ENCODE measurements at regions not wholly inside any gene's neighbourhood (a gene's known extent, or its start where the extent isn't known, plus 50 kb on each side); places are given as distances from the start of the nearest gene placed in this dataset.

GRCh38 chr9:12884736-12885395 is 110.0 kb downstream of the LURAP1L start:
- CTCF ChIA-PET = interaction anchor here (0.6 kb wide), 1 partner anchor 163 kb away, joined by 3 read pairs; no protein-coding TSS in a partner anchor
- Histone ChIP-seq H3K4me3 (ENCODE audit: control insufficient read depth in 1 of 7, extremely low read depth in 1 of 7, insufficient read depth in 4 of 7, low read depth in 2 of 7, low read length in 6 of 7) (no peak overlapping the region), H3K4me1 (ENCODE audit: control extremely low read depth in 1 of 4, control insufficient read depth in 4 of 4, insufficient read depth in 4 of 4, low read length in 3 of 4) (no peaks in the 10 kb centered on the region), H3K27ac (ENCODE audit: insufficient read depth in 1 of 2, low read depth in 1 of 2, low read length in 2 of 2, poor library complexity in 1 of 2, severe bottlenecking in 2 of 2) (no peak overlapping the region), H3K27me3 (replicated peaks in 2 of 5; ENCODE audit: control insufficient read depth in 4 of 5, insufficient read depth in 5 of 5, low read length in 4 of 5) (no peaks in the 10 kb centered on the region), H3K9me3 (ENCODE audit: control extremely low read depth in 1 of 5, control insufficient read depth in 4 of 5, insufficient read depth in 2 of 5, low read depth in 1 of 5, low read length in 4 of 5) (no peaks in the 10 kb centered on the region), H3K36me3 (ENCODE audit: control insufficient read depth in 4 of 4, insufficient read depth in 4 of 4, low read length in 3 of 4) (no peaks in the 10 kb centered on the region)
- POLR2A ChIA-PET = no interaction called here
- peak; percentile 2 to 11 (median 5) for DNase-seq
- WGBS (ENCODE audit: insufficient coverage) = 67% methylated on average over 2 of the region's 4 CpGs

GRCh38 chr9:12889402-12890106 is 114.7 kb downstream of the LURAP1L start:
- Histone ChIP-seq H3K4me3 (ENCODE audit: control insufficient read depth in 1 of 7, extremely low read depth in 1 of 7, insufficient read depth in 4 of 7, low read depth in 2 of 7, low read length in 6 of 7) (no peak overlapping the region), H3K4me1 (ENCODE audit: control extremely low read depth in 1 of 4, control insufficient read depth in 4 of 4, insufficient read depth in 4 of 4, low read length in 3 of 4) (no peaks in the 10 kb centered on the region), H3K27me3 (replicated peaks in 2 of 5; ENCODE audit: control insufficient read depth in 4 of 5, insufficient read depth in 5 of 5, low read length in 4 of 5) (no peaks in the 10 kb centered on the region), H3K27ac (ENCODE audit: insufficient read depth in 1 of 2, low read depth in 1 of 2, low read length in 2 of 2, poor library complexity in 1 of 2, severe bottlenecking in 2 of 2) (no peak overlapping the region), H3K9me3 (ENCODE audit: control extremely low read depth in 1 of 5, control insufficient read depth in 4 of 5, insufficient read depth in 2 of 5, low read depth in 1 of 5, low read length in 4 of 5) (peaks cover 0 to 1% (median 0%) of the 10 kb centered on the region in 5 experiments), H3K36me3 (ENCODE audit: control insufficient read depth in 4 of 4, insufficient read depth in 4 of 4, low read length in 3 of 4) (no peaks in the 10 kb centered on the region)
- ChIA-PET POLR2A (no interaction called here), CTCF (no interaction called here)
- no peak for DNase-seq
- WGBS (ENCODE audit: insufficient coverage) = 100% methylated on average over 1 of the region's 2 CpGs

- CTCF ChIA-PET = no interaction called here
- no peak for DNase-seq
- whole genome bisulfite sequencing (ENCODE audit: insufficient coverage) = no CpG with 5 or more reads among the region's 1 CpG
Measured at GRCh38 chr9:12891588-12891987, 116.8 kb downstream of the LURAP1L start.

GRCh38 chr9:12903316-12903715 is 128.5 kb downstream of the LURAP1L start:
- no peak for DNase-seq
- ChIA-PET POLR2A (no interaction called here), CTCF (no interaction called here)
- Histone ChIP-seq H3K4me3 (ENCODE audit: control insufficient read depth in 1 of 7, extremely low read depth in 1 of 7, insufficient read depth in 4 of 7, low read depth in 2 of 7, low read length in 6 of 7) (no peak overlapping the region), H3K4me1 (ENCODE audit: control extremely low read depth in 1 of 4, control insufficient read depth in 4 of 4, insufficient read depth in 4 of 4, low read length in 3 of 4) (no peaks in the 10 kb centered on the region), H3K9me3 (ENCODE audit: control extremely low read depth in 1 of 5, control insufficient read depth in 4 of 5, insufficient read depth in 2 of 5, low read depth in 1 of 5, low read length in 4 of 5) (no peaks in the 10 kb centered on the region), H3K36me3 (ENCODE audit: control insufficient read depth in 4 of 4, insufficient read depth in 4 of 4, low read length in 3 of 4) (no peaks in the 10 kb centered on the region), H3K27ac (ENCODE audit: insufficient read depth in 1 of 2, low read depth in 1 of 2, low read length in 2 of 2, poor library complexity in 1 of 2, severe bottlenecking in 2 of 2) (no peak overlapping the region), H3K27me3 (replicated peaks in 2 of 5; ENCODE audit: control insufficient read depth in 4 of 5, insufficient read depth in 5 of 5, low read length in 4 of 5) (no peaks in the 10 kb centered on the region)
- WGBS (ENCODE audit: insufficient coverage) = no CpG with 5 or more reads among the region's 2 CpGs

More at GRCh38 chr9:12891588-12891987, 116.8 kb downstream of the LURAP1L start:
- no peaks in the 10 kb centered on the region for H3K36me3 ChIP-seq (ENCODE audit: control insufficient read depth in 4 of 4, insufficient read depth in 4 of 4, low read length in 3 of 4)
- no peak overlapping the region for H3K27ac ChIP-seq (ENCODE audit: insufficient read depth in 1 of 2, low read depth in 1 of 2, low read length in 2 of 2, poor library complexity in 1 of 2, severe bottlenecking in 2 of 2)
- no peaks in the 10 kb centered on the region for H3K27me3 ChIP-seq (replicated peaks in 2 of 5; ENCODE audit: control insufficient read depth in 4 of 5, insufficient read depth in 5 of 5, low read length in 4 of 5)
- POLR2A ChIA-PET = no interaction called here
- no peak overlapping the region for H3K4me3 ChIP-seq (ENCODE audit: control insufficient read depth in 1 of 7, extremely low read depth in 1 of 7, insufficient read depth in 4 of 7, low read depth in 2 of 7, low read length in 6 of 7)
- H3K4me1 ChIP-seq (ENCODE audit: control extremely low read depth in 1 of 4, control insufficient read depth in 4 of 4, insufficient read depth in 4 of 4, low read length in 3 of 4) = no peaks in the 10 kb centered on the region
- peaks cover 0 to 1% (median 0%) of the 10 kb centered on the region in 5 experiments for H3K9me3 ChIP-seq (ENCODE audit: control extremely low read depth in 1 of 5, control insufficient read depth in 4 of 5, insufficient read depth in 2 of 5, low read depth in 1 of 5, low read length in 4 of 5)

- 100% methylated on average over 2 of the region's 2 CpGs for WGBS (ENCODE audit: insufficient coverage)
- Histone ChIP-seq H3K4me3 (ENCODE audit: control insufficient read depth in 1 of 7, extremely low read depth in 1 of 7, insufficient read depth in 4 of 7, low read depth in 2 of 7, low read length in 6 of 7) (no peak overlapping the region), H3K27me3 (replicated peaks in 2 of 5; ENCODE audit: control insufficient read depth in 4 of 5, insufficient read depth in 5 of 5, low read length in 4 of 5) (no peaks in the 10 kb centered on the region), H3K27ac (ENCODE audit: insufficient read depth in 1 of 2, low read depth in 1 of 2, low read length in 2 of 2, poor library complexity in 1 of 2, severe bottlenecking in 2 of 2) (no peak overlapping the region), H3K9me3 (ENCODE audit: control extremely low read depth in 1 of 5, control insufficient read depth in 4 of 5, insufficient read depth in 2 of 5, low read depth in 1 of 5, low read length in 4 of 5) (no peaks in the 10 kb centered on the region), H3K4me1 (ENCODE audit: control extremely low read depth in 1 of 4, control insufficient read depth in 4 of 4, insufficient read depth in 4 of 4, low read length in 3 of 4) (no peaks in the 10 kb centered on the region), H3K36me3 (ENCODE audit: control insufficient read depth in 4 of 4, insufficient read depth in 4 of 4, low read length in 3 of 4) (no peaks in the 10 kb centered on the region)
- DNase-seq = no peak
- CTCF ChIA-PET = no interaction called here
- POLR2A ChIA-PET = no interaction called here
Measured at GRCh38 chr9:12904261-12905000, 129.6 kb downstream of the LURAP1L start.

- H3K9me3 ChIP-seq (ENCODE audit: control extremely low read depth in 1 of 5, control insufficient read depth in 4 of 5, insufficient read depth in 2 of 5, low read depth in 1 of 5, low read length in 4 of 5) = no peaks in the 10 kb centered on the region
- no peak overlapping the region for H3K27ac ChIP-seq (ENCODE audit: insufficient read depth in 1 of 2, low read depth in 1 of 2, low read length in 2 of 2, poor library complexity in 1 of 2, severe bottlenecking in 2 of 2)
- DNase-seq = no peak
- no peak overlapping the region for H3K4me3 ChIP-seq (ENCODE audit: control insufficient read depth in 1 of 7, extremely low read depth in 1 of 7, insufficient read depth in 4 of 7, low read depth in 2 of 7, low read length in 6 of 7)
- no CpG with 5 or more reads among the region's 3 CpGs for WGBS (ENCODE audit: insufficient coverage)
- no peaks in the 10 kb centered on the region for H3K36me3 ChIP-seq (ENCODE audit: control insufficient read depth in 4 of 4, insufficient read depth in 4 of 4, low read length in 3 of 4)
- no peaks in the 10 kb centered on the region for H3K27me3 ChIP-seq (replicated peaks in 2 of 5; ENCODE audit: control insufficient read depth in 4 of 5, insufficient read depth in 5 of 5, low read length in 4 of 5)
- POLR2A ChIA-PET = no interaction called here
- no peaks in the 10 kb centered on the region for H3K4me1 ChIP-seq (ENCODE audit: control extremely low read depth in 1 of 4, control insufficient read depth in 4 of 4, insufficient read depth in 4 of 4, low read length in 3 of 4)
- CTCF ChIA-PET = no interaction called here
Measured at GRCh38 chr9:12906646-12907045, 131.8 kb downstream of the LURAP1L start.

GRCh38 chr9:12908895-12909294 is 134.1 kb downstream of the LURAP1L start:
- 80% methylated on average over 2 of the region's 3 CpGs for WGBS (ENCODE audit: insufficient coverage)
- H3K27ac ChIP-seq (ENCODE audit: insufficient read depth in 1 of 2, low read depth in 1 of 2, low read length in 2 of 2, poor library complexity in 1 of 2, severe bottlenecking in 2 of 2) = no peak overlapping the region
- no peaks in the 10 kb centered on the region for H3K27me3 ChIP-seq (replicated peaks in 2 of 5; ENCODE audit: control insufficient read depth in 4 of 5, insufficient read depth in 5 of 5, low read length in 4 of 5)
- POLR2A ChIA-PET = no interaction called here
- CTCF ChIA-PET = no interaction called here
- H3K4me3 ChIP-seq (ENCODE audit: control insufficient read depth in 1 of 7, extremely low read depth in 1 of 7, insufficient read depth in 4 of 7, low read depth in 2 of 7, low read length in 6 of 7) = no peak overlapping the region
- no peak for DNase-seq
- no peaks in the 10 kb centered on the region for H3K4me1 ChIP-seq (ENCODE audit: control extremely low read depth in 1 of 4, control insufficient read depth in 4 of 4, insufficient read depth in 4 of 4, low read length in 3 of 4)
- H3K36me3 ChIP-seq (ENCODE audit: control insufficient read depth in 4 of 4, insufficient read depth in 4 of 4, low read length in 3 of 4) = no peaks in the 10 kb centered on the region
- no peaks in the 10 kb centered on the region for H3K9me3 ChIP-seq (ENCODE audit: control extremely low read depth in 1 of 5, control insufficient read depth in 4 of 5, insufficient read depth in 2 of 5, low read depth in 1 of 5, low read length in 4 of 5)

Measured in common myeloid progenitor, CD34-positive (primary cell).